ENCODE measurements at regions not wholly inside any gene's neighbourhood (a gene's known extent, or its start where the extent isn't known, plus 50 kb on each side); places are given as distances from the start of the nearest gene placed in this dataset.
A peak's percentile ranks its signal among the peaks of the same experiment; 100 is the strongest.

- Histone ChIP-seq H3K27me3 (peaks cover 3% of the 10 kb centered on the region), H3K9me3 (no peaks in the 10 kb centered on the region), H3K27ac (peak overlapping the region; percentile 30 to 53 (median 46)), H3K4me1 (peaks cover 2 to 9% of the 10 kb centered on the region in 2 donors), H3K36me3 (no peaks in the 10 kb centered on the region), H3K4me3 (replicated peaks in 1 of 3) (no peak overlapping the region)
- TF ChIP-seq POLR2A (IDR thresholded peaks at IDR 0.05) (no peak), CTCF (IDR thresholded peaks at IDR 0.05) (no peak)
- intact Hi-C loops (cut with DNase I) = no loop called here
- DNase-seq = peak in 1 of 2 donors; percentile 9
- WGBS, 2 donors = 75 to 77% methylated on average over 5 of the region's 5 CpGs
These were observed 131.3 kb downstream of the SEC61B start for GRCh38 chr9:99353408-99353807.

- no peak for DNase-seq
- Histone ChIP-seq H3K4me3 (replicated peaks in 1 of 3) (no peak overlapping the region), H3K27me3 (peaks cover 6% of the 10 kb centered on the region), H3K4me1 (peaks cover 2 to 9% of the 10 kb centered on the region in 2 donors), H3K36me3 (no peaks in the 10 kb centered on the region), H3K9me3 (no peaks in the 10 kb centered on the region), H3K27ac (peak overlapping the region in 1 of 3 donors; percentile 36)
- intact Hi-C loops (cut with DNase I) = no loop called here
- WGBS, 2 donors = 88 to 92% methylated on average over 1 of the region's 1 CpG
- TF ChIP-seq CTCF (IDR thresholded peaks at IDR 0.05) = no peak
These were observed 132.0 kb downstream of the SEC61B start for GRCh38 chr9:99354104-99354503.

GRCh38 chr9:99356512-99356971 is 134.5 kb downstream of the SEC61B start:
- no peak overlapping the region for H3K4me3 ChIP-seq (replicated peaks in 1 of 3)
- H3K9me3 ChIP-seq = no peaks in the 10 kb centered on the region
- intact Hi-C loops (cut with DNase I) = no loop called here
- 83 to 84% methylated on average over 2 to 5 of the region's 5 CpGs for WGBS, 2 donors
- H3K27ac ChIP-seq = peak overlapping the region in 2 of 3 donors; percentile 4 to 43
- no peaks in the 10 kb centered on the region for H3K36me3 ChIP-seq
- TF ChIP-seq CTCF (IDR thresholded peaks at IDR 0.05) = no peak
- TF ChIP-seq POLR2A (IDR thresholded peaks at IDR 0.05) = no peak
- H3K27me3 ChIP-seq = peaks cover 9% of the 10 kb centered on the region
- no peak for DNase-seq
- peaks cover 2 to 9% of the 10 kb centered on the region in 2 donors for H3K4me1 ChIP-seq

- TF ChIP-seq POLR2A (IDR thresholded peaks at IDR 0.05) (no peak), CTCF (IDR thresholded peaks at IDR 0.05) (no peak)
- Histone ChIP-seq H3K36me3 (no peaks in the 10 kb centered on the region), H3K9me3 (no peaks in the 10 kb centered on the region), H3K27ac (peak overlapping the region in 2 of 3 donors; percentile 17 to 38), H3K4me3 (replicated peaks in 1 of 3) (no peak overlapping the region), H3K4me1 (peaks cover 2 to 9% of the 10 kb centered on the region in 2 donors), H3K27me3 (peaks cover 9% of the 10 kb centered on the region)
- peak in 1 of 2 donors; percentile 6 for DNase-seq
- WGBS, 2 donors = 33 to 46% methylated on average over 6 of the region's 6 CpGs
- intact Hi-C loops (cut with DNase I) = no loop called here
These were observed 135.5 kb downstream of the SEC61B start for GRCh38 chr9:99357575-99357974.

GRCh38 chr9:99358668-99359067 is 136.6 kb downstream of the SEC61B start:
- intact Hi-C loops (cut with DNase I) = no loop called here
- peaks cover 0 to 9% of the 10 kb centered on the region in 2 donors for H3K4me1 ChIP-seq
- peaks cover 9% of the 10 kb centered on the region for H3K27me3 ChIP-seq
- no peak for TF ChIP-seq POLR2A (IDR thresholded peaks at IDR 0.05)
- TF ChIP-seq CTCF (IDR thresholded peaks at IDR 0.05) = no peak
- DNase-seq = no peak
- no peak overlapping the region for H3K27ac ChIP-seq
- H3K36me3 ChIP-seq = no peaks in the 10 kb centered on the region
- 92% methylated on average over 7 of the region's 7 CpGs for WGBS, 2 donors
- H3K4me3 ChIP-seq (replicated peaks in 1 of 3) = no peak overlapping the region
- no peaks in the 10 kb centered on the region for H3K9me3 ChIP-seq

All from thyroid gland (tissue), 4 donors.